ENCODE measurements at regions not wholly inside any gene's neighbourhood (a gene's known extent, or its start where the extent isn't known, plus 50 kb on each side); places are given as distances from the start of the nearest gene placed in this dataset.
"Not testable (repeated sequence)": the region's sequence is repeated elsewhere in the genome, so short reads cannot be mapped to it uniquely, and the experiment has no call there.

GRCh38 chr1:166766942-166767341, 72.3 kb upstream of the POGK start:
- Histone ChIP-seq H3K9me3 (ENCODE audit: control insufficient read depth, insufficient read depth, low read length) (peaks cover 6% of the 10 kb centered on the region; the same call in 1 of the 2 replicates), H3K79me2 (ENCODE audit: control insufficient read depth, low read length) (no peaks in the 10 kb centered on the region), H3K9me2 (replicated peaks; ENCODE audit: control insufficient read depth, low read length) (no peaks in the 10 kb centered on the region), H3F3A (ENCODE audit: control insufficient read depth, insufficient read depth) (no peaks in the 10 kb centered on the region), H3K4me1 (ENCODE audit: control insufficient read depth, low read length) (no peaks in the 10 kb centered on the region), H3K36me3 (ENCODE audit: control insufficient read depth, low read length) (no peaks in the 10 kb centered on the region), H3K4me3 (ENCODE audit: low read length) (no peak overlapping the region), H3K27me3 (ENCODE audit: control insufficient read depth, low read length) (no peaks in the 10 kb centered on the region), H4K20me1 (ENCODE audit: control insufficient read depth, insufficient read depth, low read depth, low read length) (no peaks in the 10 kb centered on the region), H3K27ac (ENCODE audit: low read depth, low read length) (no peak overlapping the region), H3K4me2 (ENCODE audit: low read length) (no peak overlapping the region)
- no peak for TF ChIP-seq EZH2phosphoT487 (IDR thresholded peaks at IDR 0.05; ENCODE audit: borderline replicate concordance, low read length)
- TF ChIP-seq CTCF (IDR thresholded peaks at IDR 0.05; ENCODE audit: low read depth, low read length, poor library complexity, severe bottlenecking) = no peak

GRCh38 chr1:166784646-166785045, 54.6 kb upstream of the POGK start:
- not testable (repeated sequence) for H3K9me3 ChIP-seq (ENCODE audit: control insufficient read depth, insufficient read depth, low read length); H3K79me2 ChIP-seq (ENCODE audit: control insufficient read depth, low read length); H3K27ac ChIP-seq (ENCODE audit: low read depth, low read length); H3K9me2 ChIP-seq (replicated peaks; ENCODE audit: control insufficient read depth, low read length); H3K27me3 ChIP-seq (ENCODE audit: control insufficient read depth, low read length); H4K20me1 ChIP-seq (ENCODE audit: control insufficient read depth, insufficient read depth, low read depth, low read length); H3F3A ChIP-seq (ENCODE audit: control insufficient read depth, insufficient read depth); H3K4me3 ChIP-seq (ENCODE audit: low read length); H3K4me1 ChIP-seq (ENCODE audit: control insufficient read depth, low read length); H3K4me2 ChIP-seq (ENCODE audit: low read length); H3K36me3 ChIP-seq (ENCODE audit: control insufficient read depth, low read length)

- no peaks in the 10 kb centered on the region for H3K79me2 ChIP-seq (ENCODE audit: control insufficient read depth, low read length)
- no peaks in the 10 kb centered on the region for H3K4me1 ChIP-seq (ENCODE audit: control insufficient read depth, low read length)
- no peak overlapping the region for H3K4me2 ChIP-seq (ENCODE audit: low read length)
- no peaks in the 10 kb centered on the region for H3K9me2 ChIP-seq (replicated peaks; ENCODE audit: control insufficient read depth, low read length)
- H3K4me3 ChIP-seq (ENCODE audit: low read length) = no peak overlapping the region
- no peaks in the 10 kb centered on the region for H3K9me3 ChIP-seq (ENCODE audit: control insufficient read depth, insufficient read depth, low read length)
- TF ChIP-seq EZH2phosphoT487 (IDR thresholded peaks at IDR 0.05; ENCODE audit: borderline replicate concordance, low read length) = no peak
- TF ChIP-seq CTCF (IDR thresholded peaks at IDR 0.05; ENCODE audit: low read depth, low read length, poor library complexity, severe bottlenecking) = no peak
- H3K27me3 ChIP-seq (ENCODE audit: control insufficient read depth, low read length) = peaks cover under 1% of the 10 kb centered on the region; the same call in 1 of the 2 replicates
- no peak overlapping the region for H3K27ac ChIP-seq (ENCODE audit: low read depth, low read length)
- no peaks in the 10 kb centered on the region for H3F3A ChIP-seq (ENCODE audit: control insufficient read depth, insufficient read depth)
- no peaks in the 10 kb centered on the region for H4K20me1 ChIP-seq (ENCODE audit: control insufficient read depth, insufficient read depth, low read depth, low read length)
- H3K36me3 ChIP-seq (ENCODE audit: control insufficient read depth, low read length) = no peaks in the 10 kb centered on the region
These were observed 53.3 kb upstream of the POGK start for GRCh38 chr1:166785987-166786386.

- no peak overlapping the region for H3K4me3 ChIP-seq (ENCODE audit: low read length)
- H4K20me1 ChIP-seq (ENCODE audit: control insufficient read depth, insufficient read depth, low read depth, low read length) = no peaks in the 10 kb centered on the region
- TF ChIP-seq CTCF (IDR thresholded peaks at IDR 0.05; ENCODE audit: low read depth, low read length, poor library complexity, severe bottlenecking) (no peak), EZH2phosphoT487 (IDR thresholded peaks at IDR 0.05; ENCODE audit: borderline replicate concordance, low read length) (no peak)
- no peak overlapping the region for H3K4me2 ChIP-seq (ENCODE audit: low read length)
- no peaks in the 10 kb centered on the region for H3K79me2 ChIP-seq (ENCODE audit: control insufficient read depth, low read length)
- no peak overlapping the region for H3K27ac ChIP-seq (ENCODE audit: low read depth, low read length)
- H3K36me3 ChIP-seq (ENCODE audit: control insufficient read depth, low read length) = no peaks in the 10 kb centered on the region
- H3K27me3 ChIP-seq (ENCODE audit: control insufficient read depth, low read length) = peaks cover 14% of the 10 kb centered on the region
- H3K9me3 ChIP-seq (ENCODE audit: control insufficient read depth, insufficient read depth, low read length) = no peaks in the 10 kb centered on the region; the same call in 1 of the 2 replicates
- H3F3A ChIP-seq (ENCODE audit: control insufficient read depth, insufficient read depth) = no peaks in the 10 kb centered on the region
- H3K9me2 ChIP-seq (replicated peaks; ENCODE audit: control insufficient read depth, low read length) = no peaks in the 10 kb centered on the region
- H3K4me1 ChIP-seq (ENCODE audit: control insufficient read depth, low read length) = no peaks in the 10 kb centered on the region
These were observed 50.0 kb upstream of the POGK start for GRCh38 chr1:166789286-166789685.
